Activated gamma-delta T cell treated with anti-CD3 and anti-CD28 coated beads, Interleukin-2, amount 50 U/mL, for 16 hours (primary cell): ENCODE measurements at regions not wholly inside any gene's neighbourhood (a gene's known extent, or its start where the extent isn't known, plus 50 kb on each side); places are given as distances from the start of the nearest gene placed in this dataset.
"Not testable (repeated sequence)": the region's sequence is repeated elsewhere in the genome, so short reads cannot be mapped to it uniquely, and the experiment has no call there.

Source experiments
- DNase-seq: peaks from one replicate; pipeline ENCODE4 v3.0.0-alpha.2; 2020; ENCODE audit warnings: low read depth

DNA sequence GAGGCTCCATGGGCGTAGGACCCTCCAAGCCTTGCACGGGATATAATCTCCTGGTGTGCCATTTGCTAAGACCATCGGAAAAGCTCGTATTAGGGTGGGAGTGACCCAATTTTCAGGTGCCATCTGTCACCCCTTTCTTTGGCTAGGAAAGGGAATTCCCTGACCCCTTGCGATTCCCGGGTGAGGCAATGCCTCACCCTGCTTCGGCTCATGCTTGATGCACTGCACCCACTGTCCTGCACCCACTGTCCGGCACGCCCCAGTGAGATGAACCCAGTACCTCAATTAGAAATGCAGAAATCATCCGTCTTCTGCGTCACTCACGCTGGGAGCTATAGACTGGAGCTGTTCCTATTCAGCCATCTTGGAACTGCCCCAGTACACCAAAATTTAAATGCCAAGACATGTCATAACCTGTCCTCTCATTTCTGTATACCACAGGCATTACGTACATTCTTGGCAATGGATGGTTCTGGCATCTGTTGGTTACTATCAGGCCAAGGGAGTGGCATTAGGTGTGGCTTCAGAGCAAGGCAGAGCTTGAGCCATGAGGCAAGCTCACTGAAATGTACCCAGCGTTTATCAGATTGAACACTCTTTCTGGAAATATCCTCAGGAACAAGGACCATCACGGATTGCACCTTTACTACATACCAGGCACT is 95.4 kb upstream of the GALNT18 start:
- no peak for DNase-seq

DNA sequence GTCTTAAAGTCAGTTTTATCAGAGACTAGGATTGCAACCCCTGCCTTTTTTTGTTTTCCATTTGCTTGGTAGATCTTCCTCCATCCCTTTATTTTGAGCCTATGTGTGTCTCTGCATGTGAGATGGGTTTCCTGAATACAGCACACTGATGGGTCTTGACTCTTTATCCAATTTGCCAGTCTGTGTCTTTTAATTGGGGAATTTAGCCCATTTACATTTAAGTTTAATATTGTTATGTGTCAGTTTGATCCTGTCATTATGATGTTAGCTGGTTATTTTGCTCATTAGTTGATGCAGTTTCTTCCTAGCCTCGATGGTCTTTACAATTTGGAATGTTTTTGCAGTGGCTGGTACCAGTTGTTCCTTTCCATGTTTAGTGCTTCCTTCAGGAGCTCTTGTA is 93.3 kb upstream of the GALNT18 start:
- DNase-seq = not testable (repeated sequence)

DNA sequence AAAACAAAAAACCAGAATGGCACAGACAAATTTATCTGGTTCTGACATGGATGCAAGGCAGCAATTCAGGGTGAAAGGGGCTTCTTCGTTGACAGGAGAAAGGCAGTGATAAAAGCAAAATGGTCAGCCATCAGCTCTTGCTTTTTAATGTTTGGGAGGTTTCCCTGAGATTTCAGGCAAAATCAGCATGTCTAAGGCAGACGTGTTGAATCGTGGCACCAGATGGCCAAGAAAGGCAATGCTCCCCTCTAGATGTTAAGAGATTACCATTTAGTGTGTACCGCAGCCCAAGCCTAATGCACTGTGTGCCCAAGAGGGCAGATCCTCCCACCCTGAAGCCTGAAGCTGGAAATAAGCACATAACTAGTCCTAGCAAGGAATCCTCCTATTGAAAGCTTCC is 88.8 kb upstream of the GALNT18 start:
- no peak for DNase-seq

DNA sequence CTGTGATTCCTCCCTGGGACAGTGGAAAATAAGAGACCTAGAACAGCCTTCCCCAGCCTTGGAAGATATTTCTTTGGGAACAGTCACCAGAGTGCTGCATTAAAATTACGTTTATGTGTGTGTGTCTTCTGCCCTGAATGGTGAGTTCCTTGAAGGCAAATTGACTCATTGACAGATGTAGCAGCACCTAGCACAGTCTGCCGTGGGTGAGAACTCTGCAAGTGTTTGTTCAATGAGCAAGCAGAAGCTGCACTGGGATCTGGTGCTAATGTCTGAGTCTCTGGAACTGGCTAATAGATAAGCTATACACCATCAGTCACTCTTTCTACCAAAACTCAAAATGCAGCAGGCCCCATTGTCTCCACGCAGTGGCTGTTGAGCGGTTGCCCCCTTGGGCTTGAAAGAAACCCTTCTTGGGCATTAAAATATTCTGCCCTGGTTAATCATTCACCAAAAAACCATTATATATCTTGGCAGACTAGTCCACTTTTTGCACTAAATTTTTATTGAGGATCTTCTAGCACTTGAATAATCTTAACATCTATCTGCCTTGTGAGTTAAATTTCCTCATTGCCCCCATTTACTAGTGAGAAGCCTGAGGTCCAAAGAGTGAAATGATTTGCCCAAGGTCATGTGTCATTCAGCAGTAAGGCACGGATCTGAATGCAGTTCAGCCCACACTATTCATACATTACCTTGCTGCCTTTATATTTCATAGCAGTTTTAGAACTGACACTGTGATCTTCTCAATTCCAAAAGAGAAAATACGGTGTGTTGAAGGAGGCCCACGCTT is 87.8 kb upstream of the GALNT18 start:
- DNase-seq = no peak

DNA sequence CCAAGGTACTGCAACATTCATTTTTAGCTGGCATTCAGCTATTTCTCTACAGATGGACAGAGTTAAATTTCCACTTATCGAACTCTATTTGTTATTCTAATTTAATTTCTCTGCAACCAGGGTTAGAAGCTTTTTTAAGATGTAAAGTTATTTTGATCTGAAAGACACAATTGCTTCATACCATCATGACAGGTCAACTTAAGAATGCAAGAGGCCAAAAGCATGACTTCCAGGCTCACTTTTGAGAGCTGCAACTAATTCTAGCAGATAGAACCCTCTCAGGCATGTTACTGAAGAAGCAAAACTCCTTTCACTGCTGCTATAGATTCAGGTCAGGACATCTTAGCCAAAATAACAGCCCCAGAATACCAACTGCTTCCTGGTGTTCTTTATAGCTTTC is 86.5 kb upstream of the GALNT18 start:
- DNase-seq = no peak

DNA sequence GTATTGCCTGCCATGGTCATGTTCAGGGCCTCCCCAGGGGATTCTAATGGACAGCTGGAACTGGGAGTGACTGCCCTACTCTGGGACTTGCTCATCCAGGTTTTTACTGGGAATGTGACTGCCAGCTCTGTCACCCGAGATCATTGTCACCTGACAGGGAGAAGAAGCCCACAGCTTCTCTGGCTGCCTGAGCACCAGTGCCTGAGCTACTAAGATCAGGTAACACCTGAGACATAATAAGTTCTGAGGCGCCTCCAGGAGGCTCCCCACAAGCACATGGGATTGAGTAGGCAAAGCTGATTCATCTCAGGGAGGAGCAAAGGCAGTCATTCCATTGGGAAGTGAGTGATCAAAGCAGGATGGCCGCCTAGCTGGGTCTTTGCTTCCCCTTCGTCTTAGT is 84.2 kb upstream of the GALNT18 start:
- DNase-seq = no peak

DNA sequence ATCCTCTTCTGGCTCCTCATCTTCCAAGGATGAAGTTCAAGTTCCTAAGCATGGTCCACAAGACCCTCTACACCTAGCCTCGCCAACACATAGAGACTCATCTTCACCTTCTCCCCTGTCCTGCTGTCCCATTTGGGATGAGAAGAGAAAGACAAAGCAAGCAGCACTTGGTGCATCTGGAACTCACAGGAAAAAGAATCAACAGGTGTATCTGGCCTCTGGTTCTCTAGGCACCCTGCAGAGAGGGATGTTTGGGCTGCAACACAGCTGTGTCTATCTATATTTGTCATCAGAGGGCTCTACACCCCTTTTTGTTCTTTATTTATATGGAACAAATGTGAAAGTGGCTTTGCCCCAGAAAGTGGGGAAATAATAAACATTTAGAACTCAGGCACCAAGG is 82.1 kb upstream of the GALNT18 start:
- no peak for DNase-seq

DNA sequence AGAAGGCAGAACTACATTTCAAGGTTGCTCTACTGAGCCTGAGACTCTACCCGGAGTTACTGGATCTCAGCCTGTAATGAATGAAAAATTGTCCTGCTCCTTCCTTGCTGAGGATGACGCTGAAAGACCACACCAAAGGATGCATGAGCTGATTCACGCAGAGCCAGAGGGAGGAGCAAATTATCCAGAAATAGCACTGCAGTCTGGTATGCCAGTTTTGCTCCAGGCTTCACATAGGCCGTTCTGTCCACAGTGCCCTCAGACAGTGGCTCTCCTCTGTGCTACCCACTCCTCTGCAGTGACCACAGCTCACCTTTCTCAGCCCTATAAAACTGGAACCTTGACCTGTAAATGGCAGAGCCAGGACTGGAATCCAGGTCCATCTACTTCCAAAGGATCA is 79.3 kb upstream of the GALNT18 start:
- DNase-seq = no peak

DNA sequence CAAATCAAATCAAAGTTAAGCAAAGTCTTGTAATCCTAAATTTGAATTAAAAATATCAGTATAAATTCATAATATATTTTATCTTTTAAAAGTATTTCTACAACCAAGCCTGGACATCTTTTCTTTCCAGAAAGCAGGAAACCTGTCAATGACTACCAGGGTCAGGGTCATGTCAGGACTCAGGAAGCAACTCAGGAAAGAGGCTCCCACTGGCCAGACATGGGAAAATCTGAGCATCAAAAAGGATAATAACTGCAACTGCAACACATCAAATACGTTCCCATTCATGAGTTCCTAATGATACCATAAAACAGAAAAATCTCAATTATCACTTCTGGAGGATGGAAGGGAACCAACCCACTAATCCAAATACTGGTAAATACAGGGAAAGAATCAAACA is 76.0 kb upstream of the GALNT18 start:
- no peak for DNase-seq

DNA sequence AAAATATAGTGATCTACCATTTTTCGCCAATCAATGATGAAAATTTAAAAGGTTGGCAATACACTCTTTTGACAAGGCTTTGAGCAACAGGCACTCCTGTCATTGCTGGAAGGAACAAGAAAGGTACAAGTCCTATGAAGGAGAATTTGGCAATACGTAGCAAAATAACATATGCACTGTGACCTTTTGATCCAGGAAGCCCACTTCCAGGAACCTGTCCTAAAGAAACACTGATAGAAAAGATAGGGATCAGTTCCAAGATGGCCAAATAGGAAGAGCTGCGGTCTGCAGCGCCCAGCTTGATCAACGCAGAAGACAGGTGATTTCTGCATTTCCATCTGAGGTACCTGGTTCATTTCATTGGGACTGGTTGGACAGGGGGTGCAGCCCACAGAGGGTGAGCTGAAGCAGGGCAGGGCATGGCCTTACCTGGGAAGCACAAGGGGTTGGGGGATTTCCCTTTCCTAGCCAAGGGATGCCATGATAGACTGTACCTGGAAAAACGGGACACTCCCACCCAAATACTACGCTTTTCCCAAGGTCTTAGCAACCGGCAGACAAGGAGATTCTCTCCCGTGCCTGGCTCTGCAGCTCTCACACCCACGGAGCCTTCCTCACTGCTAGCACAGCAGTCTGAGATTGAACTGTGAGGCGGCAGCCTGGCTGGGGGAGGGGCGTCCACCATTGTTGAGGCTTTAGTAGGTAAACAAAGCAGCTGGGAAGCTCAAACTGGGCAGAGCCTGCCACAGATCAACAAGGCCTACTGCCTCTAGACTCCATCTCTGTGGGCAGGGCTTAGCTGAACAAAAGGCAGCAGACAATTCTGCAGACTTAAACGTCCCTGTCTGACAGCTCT is 69.7 kb upstream of the GALNT18 start:
- no peak for DNase-seq

DNA sequence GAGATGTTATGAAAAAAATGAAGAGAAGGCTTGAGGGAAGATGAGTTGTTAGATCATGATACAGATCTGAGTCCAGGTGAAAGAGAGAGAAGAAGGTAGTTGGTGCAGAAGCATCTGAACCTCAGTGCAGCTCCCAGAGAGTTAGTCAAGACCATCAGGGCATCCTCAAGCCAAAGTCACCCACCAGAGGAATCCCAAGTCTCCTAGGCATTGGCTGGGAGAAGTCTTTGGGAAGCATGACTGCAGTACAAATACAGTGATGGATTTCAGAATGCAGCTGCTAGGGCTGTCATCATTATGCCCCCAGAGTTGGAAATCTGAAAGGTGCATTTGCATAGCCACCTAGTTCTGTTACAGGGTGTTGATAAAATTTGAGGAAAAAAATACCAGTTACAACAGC is 59.7 kb upstream of the GALNT18 start:
- DNase-seq = no peak

DNA sequence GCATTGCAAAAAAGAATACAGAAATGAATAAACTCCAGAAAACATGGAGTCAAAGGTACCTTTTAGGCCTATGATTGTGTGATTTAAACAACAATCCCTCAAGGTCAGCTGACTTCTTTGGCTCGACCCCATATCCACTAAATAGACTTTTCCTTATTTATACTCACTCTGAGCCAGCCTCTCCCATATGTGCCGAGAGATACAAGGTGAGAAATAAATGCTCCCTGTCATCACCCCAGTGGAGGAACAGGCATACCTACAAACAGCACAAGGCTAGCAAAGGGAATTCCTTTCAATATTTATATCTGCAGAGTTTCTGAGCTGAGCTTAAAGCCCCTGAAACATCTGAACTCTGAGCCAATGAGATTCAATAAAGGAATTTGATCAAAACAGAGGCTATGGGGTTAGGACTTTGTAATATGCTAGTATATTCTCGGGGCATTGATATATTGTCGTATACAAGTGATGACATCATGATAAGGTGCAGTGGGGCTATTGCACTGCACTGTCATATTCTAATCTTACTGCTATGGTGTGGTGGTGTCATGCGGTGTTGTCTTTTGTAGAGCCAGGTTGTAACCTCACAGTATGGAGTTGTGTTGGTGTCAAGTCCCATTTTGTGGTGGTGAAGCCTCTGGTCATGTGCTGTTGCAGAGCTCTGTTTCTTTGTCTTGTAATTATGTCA is 56.0 kb upstream of the GALNT18 start:
- DNase-seq = no peak

DNA sequence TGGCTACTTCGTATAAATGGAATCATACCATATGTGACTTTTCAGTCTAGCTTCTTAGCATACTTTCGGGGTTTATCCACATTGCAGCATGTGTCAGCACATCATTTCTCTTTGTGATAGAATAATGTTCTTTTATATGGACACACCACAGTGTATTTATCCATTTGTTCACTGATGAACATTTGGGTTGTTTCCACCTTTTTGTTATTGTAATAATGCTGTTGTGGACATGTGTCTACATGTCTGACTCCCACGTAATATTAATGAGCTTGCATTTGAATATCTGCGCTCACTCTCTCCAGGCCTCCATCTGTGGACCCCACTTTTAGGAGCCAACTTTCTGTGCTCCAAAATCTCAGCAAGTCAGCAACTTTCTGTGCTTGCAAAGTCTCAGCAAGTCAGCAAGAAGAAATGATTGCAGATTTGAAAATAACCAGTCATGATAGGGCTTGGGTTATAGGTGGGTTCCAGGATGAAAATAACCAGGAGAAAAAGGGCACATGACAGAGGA is 53.9 kb upstream of the GALNT18 start:
- DNase-seq = no peak

DNA sequence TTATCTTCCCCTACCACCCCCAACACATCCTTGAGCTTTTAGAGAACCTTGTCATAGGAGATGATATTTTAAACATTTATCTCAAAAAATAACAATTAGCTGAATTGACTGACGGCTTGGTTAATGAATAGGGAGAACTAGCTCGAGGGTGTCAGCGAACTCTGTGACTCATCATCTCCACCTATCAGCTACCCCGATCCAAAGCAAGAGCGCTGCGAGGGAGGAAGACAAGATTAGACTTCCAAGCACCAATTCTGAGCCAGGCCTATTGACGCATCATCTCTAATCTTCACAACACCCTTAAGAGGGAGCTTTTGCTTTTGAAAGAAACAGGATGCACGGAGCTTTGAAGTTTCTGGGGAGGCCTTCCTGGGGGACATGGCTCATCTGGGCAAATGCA is 51.0 kb upstream of the GALNT18 start:
- DNase-seq = no peak

DNA sequence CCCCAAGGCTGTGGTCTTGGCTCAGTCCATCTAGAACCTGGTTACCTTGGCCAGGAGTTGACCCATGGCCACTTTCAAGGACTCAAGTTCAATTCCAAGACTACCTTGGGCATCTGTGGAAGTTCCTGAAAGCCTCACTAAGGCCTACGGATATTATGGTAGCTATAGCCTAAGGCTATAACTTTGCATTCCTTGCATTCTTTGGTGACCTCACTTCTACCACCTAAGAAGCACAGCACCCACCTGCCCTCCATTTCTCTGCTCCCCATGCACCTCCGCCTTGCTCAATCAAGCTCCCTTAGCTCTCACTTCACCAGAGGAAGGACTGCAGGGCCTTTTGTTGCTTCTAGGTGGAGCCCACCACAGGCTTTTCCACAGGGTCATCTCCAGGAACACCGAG is 50.3 kb upstream of the GALNT18 start:
- DNase-seq = no peak
